ENCODE measurements at regions not wholly inside any gene's neighbourhood (a gene's known extent, or its start where the extent isn't known, plus 50 kb on each side); places are given as distances from the start of the nearest gene placed in this dataset.

DNA sequence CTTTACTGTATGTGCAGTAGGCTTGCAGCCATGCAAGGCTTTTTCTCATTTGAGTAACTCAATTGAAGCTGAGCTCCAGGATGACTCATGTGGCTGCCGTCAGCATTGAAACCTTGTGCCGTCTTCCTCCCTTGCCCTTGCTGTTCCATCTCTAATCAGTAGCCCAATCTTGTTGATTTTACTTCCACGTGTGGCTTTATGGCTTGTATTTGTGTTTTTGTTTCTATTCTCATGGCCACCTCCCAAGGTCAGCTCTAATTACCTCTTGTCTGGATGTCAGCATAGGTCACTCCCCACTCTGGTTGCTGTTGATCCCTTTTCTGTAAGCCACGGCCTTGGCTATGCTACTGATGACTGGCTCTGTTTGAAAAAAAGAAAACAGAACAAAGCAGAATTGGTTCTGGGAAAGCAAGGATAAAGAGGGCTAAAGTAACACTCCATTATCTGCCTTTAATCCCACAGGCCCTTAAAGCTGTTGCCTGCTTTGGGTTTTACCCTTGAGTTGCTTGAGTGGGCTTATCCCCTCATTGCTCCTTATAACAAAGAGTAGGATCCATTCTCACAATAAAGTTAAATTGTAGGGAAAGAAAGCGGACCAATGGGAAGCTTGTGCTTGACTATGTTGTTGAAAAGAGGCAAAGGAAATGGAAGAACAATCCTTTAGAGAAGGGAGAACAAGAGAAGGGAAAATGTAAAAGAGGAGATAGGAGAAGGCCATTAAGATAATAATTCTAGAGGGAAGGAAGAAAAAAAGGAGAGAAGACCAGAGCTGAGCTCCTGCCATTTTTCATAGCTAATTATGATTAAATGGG lies 173.9 kb upstream of the PGRMC2 start (continued):
- TF ChIP-seq, protein P1, sequence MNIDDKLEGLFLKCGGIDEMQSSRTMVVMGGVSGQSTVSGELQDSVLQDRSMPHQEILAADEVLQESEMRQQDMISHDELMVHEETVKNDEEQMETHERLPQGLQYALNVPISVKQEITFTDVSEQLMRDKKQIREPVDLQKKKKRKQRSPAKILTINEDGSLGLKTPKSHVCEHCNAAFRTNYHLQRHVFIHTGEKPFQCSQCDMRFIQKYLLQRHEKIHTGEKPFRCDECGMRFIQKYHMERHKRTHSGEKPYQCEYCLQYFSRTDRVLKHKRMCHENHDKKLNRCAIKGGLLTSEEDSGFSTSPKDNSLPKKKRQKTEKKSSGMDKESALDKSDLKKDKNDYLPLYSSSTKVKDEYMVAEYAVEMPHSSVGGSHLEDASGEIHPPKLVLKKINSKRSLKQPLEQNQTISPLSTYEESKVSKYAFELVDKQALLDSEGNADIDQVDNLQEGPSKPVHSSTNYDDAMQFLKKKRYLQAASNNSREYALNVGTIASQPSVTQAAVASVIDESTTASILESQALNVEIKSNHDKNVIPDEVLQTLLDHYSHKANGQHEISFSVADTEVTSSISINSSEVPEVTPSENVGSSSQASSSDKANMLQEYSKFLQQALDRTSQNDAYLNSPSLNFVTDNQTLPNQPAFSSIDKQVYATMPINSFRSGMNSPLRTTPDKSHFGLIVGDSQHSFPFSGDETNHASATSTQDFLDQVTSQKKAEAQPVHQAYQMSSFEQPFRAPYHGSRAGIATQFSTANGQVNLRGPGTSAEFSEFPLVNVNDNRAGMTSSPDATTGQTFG (tag by site-specific recombination; IDR thresholded peaks at IDR 0.05; ENCODE audit: borderline replicate concordance): no peak
- TF ChIP-seq YY1 (tag by site-specific recombination; IDR thresholded peaks at IDR 0.05) (no peak), KLF10 (tag by site-specific recombination; IDR thresholded peaks at IDR 0.05) (no peak), ZNF433 (tag by site-specific recombination; IDR thresholded peaks at IDR 0.05; ENCODE audit: low read depth) (no peak), ZNF114 (tag by site-specific recombination; IDR thresholded peaks at IDR 0.05) (no peak), BCL11B (tag by site-specific recombination; IDR thresholded peaks at IDR 0.05; ENCODE audit: low read depth) (no peak), ZNF394 (tag by site-specific recombination; IDR thresholded peaks at IDR 0.05; ENCODE audit: borderline replicate concordance) (no peak), ZIC2 (tag by site-specific recombination; IDR thresholded peaks at IDR 0.05) (peak; percentile 50; the same call in 1 of the 2 replicates), ZNF830 (tag by site-specific recombination; IDR thresholded peaks at IDR 0.05; ENCODE audit: low read depth) (no peak), ZNF354C (tag by site-specific recombination; IDR thresholded peaks at IDR 0.05; ENCODE audit: borderline replicate concordance, low read depth) (no peak), KLF7 (tag by site-specific recombination; IDR thresholded peaks at IDR 0.05; ENCODE audit: borderline replicate concordance) (no peak), IKZF3 (tag by site-specific recombination; IDR thresholded peaks at IDR 0.05) (no peak), ZNF155 (tag by site-specific recombination; IDR thresholded peaks at IDR 0.05) (no peak), ZBTB17 (tag by site-specific recombination; IDR thresholded peaks at IDR 0.05) (peak; percentile 19; the same call in 1 of the 2 replicates), ZNF843 (tag by site-specific recombination; IDR thresholded peaks at IDR 0.05) (0 out of 2 replicates have a peak, but pooled peaks have one; percentile 14), ZBTB48 (tag by site-specific recombination; IDR thresholded peaks at IDR 0.05) (peak; percentile 23; the same call in 1 of the 2 replicates), ZNF776 (tag by site-specific recombination; IDR thresholded peaks at IDR 0.05; ENCODE audit: borderline replicate concordance) (no peak), RBAK (tag by site-specific recombination; IDR thresholded peaks at IDR 0.05) (no peak), HOXD13 (CRISPR knock-in tag; IDR thresholded peaks at IDR 0.05; ENCODE audit: borderline replicate concordance) (no peak), SALL2 (tag by site-specific recombination; IDR thresholded peaks at IDR 0.05; ENCODE audit: borderline replicate concordance) (no peak), ZNF560 (tag by site-specific recombination; IDR thresholded peaks at IDR 0.05; ENCODE audit: borderline replicate concordance) (no peak), ZNF292 (tag by site-specific recombination; IDR thresholded peaks at IDR 0.05; ENCODE audit: borderline replicate concordance, low read depth) (no peak), ZNF785 (tag by site-specific recombination; IDR thresholded peaks at IDR 0.05) (no peak), ZNF350 (tag by site-specific recombination; IDR thresholded peaks at IDR 0.05) (no peak), ZNF121 (tag by site-specific recombination; IDR thresholded peaks at IDR 0.05) (no peak), ZBTB20 (tag by site-specific recombination; IDR thresholded peaks at IDR 0.05) (no peak), HOXC10 (CRISPR knock-in tag; IDR thresholded peaks at IDR 0.05) (no peak), ZFP41 (tag by site-specific recombination; IDR thresholded peaks at IDR 0.05; ENCODE audit: borderline replicate concordance) (no peak)
- TF ChIP-seq, protein P2, sequence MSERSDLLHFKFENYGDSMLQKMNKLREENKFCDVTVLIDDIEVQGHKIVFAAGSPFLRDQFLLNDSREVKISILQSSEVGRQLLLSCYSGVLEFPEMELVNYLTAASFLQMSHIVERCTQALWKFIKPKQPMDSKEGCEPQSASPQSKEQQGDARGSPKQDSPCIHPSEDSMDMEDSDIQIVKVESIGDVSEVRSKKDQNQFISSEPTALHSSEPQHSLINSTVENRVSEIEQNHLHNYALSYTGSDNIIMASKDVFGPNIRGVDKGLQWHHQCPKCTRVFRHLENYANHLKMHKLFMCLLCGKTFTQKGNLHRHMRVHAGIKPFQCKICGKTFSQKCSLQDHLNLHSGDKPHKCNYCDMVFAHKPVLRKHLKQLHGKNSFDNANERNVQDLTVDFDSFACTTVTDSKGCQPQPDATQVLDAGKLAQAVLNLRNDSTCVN (tag by site-specific recombination; optimal IDR thresholded peaks at IDR 0.05): no peak
- TF ChIP-seq, protein P3, sequence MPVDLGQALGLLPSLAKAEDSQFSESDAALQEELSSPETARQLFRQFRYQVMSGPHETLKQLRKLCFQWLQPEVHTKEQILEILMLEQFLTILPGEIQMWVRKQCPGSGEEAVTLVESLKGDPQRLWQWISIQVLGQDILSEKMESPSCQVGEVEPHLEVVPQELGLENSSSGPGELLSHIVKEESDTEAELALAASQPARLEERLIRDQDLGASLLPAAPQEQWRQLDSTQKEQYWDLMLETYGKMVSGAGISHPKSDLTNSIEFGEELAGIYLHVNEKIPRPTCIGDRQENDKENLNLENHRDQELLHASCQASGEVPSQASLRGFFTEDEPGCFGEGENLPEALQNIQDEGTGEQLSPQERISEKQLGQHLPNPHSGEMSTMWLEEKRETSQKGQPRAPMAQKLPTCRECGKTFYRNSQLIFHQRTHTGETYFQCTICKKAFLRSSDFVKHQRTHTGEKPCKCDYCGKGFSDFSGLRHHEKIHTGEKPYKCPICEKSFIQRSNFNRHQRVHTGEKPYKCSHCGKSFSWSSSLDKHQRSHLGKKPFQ (tag by site-specific recombination; IDR thresholded peaks at IDR 0.05): no peak
- TF ChIP-seq, protein P4, sequence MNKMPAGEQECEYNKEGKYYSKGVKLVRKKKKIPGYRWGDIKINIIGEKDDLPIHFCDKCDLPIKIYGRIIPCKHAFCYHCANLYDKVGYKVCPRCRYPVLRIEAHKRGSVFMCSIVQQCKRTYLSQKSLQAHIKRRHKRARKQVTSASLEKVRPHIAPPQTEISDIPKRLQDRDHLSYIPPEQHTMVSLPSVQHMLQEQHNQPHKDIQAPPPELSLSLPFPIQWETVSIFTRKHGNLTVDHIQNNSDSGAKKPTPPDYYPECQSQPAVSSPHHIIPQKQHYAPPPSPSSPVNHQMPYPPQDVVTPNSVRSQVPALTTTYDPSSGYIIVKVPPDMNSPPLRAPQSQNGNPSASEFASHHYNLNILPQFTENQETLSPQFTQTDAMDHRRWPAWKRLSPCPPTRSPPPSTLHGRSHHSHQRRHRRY (tag by site-specific recombination; IDR thresholded peaks at IDR 0.05): no peak
- TF ChIP-seq, protein P5, sequence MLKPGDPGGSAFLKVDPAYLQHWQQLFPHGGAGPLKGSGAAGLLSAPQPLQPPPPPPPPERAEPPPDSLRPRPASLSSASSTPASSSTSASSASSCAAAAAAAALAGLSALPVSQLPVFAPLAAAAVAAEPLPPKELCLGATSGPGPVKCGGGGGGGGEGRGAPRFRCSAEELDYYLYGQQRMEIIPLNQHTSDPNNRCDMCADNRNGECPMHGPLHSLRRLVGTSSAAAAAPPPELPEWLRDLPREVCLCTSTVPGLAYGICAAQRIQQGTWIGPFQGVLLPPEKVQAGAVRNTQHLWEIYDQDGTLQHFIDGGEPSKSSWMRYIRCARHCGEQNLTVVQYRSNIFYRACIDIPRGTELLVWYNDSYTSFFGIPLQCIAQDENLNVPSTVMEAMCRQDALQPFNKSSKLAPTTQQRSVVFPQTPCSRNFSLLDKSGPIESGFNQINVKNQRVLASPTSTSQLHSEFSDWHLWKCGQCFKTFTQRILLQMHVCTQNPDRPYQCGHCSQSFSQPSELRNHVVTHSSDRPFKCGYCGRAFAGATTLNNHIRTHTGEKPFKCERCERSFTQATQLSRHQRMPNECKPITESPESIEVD (tag by site-specific recombination; IDR thresholded peaks at IDR 0.05): no peak

Measured in HEK293 (cell line).